Loucy (cell line): ENCODE measurements at regions not wholly inside any gene's neighbourhood (a gene's known extent, or its start where the extent isn't known, plus 50 kb on each side); places are given as distances from the start of the nearest gene placed in this dataset.

Experiments
- EZH2phosphoT487 ChIP-seq: fragments of 200-600 bp; IDR thresholded peaks from 2 replicates; pipeline ENCODE4 v1.6.1; 2018; ENCODE audit warnings: antibody characterized with exemption, mild to moderate bottlenecking, moderate library complexity, borderline replicate concordance
- TF ChIP-seq, protein P1 (sequence below): fragments of 200-600 bp; sonication (generic); conservative IDR thresholded peaks from 2 replicates; pipeline ENCODE4 v1.5.1; 2014; ENCODE audit warnings: mild to moderate bottlenecking, antibody characterized with exemption, low read length

DNA sequence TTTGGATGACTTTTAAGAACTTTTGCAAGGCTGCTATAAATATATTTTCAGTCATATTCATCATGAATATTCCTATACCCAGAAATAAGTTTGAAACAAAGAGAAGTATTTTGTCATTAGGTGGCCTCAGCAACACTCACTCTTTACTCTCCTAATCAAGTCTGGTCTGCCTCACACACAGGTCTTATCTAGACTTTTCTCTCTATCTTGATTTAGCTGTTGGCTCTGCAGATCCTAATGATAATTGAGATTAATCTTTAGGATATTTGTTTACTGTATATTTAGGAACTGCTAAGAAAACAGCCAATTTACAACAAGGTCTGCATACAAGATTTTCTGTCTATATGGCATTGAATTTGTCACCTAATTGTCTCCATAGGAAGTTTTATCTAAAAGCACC, 297.6 kb downstream of the PTEN start:
- TF ChIP-seq, protein P1, sequence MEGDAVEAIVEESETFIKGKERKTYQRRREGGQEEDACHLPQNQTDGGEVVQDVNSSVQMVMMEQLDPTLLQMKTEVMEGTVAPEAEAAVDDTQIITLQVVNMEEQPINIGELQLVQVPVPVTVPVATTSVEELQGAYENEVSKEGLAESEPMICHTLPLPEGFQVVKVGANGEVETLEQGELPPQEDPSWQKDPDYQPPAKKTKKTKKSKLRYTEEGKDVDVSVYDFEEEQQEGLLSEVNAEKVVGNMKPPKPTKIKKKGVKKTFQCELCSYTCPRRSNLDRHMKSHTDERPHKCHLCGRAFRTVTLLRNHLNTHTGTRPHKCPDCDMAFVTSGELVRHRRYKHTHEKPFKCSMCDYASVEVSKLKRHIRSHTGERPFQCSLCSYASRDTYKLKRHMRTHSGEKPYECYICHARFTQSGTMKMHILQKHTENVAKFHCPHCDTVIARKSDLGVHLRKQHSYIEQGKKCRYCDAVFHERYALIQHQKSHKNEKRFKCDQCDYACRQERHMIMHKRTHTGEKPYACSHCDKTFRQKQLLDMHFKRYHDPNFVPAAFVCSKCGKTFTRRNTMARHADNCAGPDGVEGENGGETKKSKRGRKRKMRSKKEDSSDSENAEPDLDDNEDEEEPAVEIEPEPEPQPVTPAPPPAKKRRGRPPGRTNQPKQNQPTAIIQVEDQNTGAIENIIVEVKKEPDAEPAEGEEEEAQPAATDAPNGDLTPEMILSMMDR = no peak
- TF ChIP-seq EZH2phosphoT487 = no peak
